ENCODE measurements at regions not wholly inside any gene's neighbourhood (a gene's known extent, or its start where the extent isn't known, plus 50 kb on each side); places are given as distances from the start of the nearest gene placed in this dataset.

GRCh38 chr9:109903515-109904138, 123.6 kb downstream of the PALM2AKAP2 start (continued):
- no peak for TF ChIP-seq ZNF652 (CRISPR knock-in tag; IDR thresholded peaks at IDR 0.05; ENCODE audit: borderline replicate concordance, low read depth)
- TF ChIP-seq RAD21 (CRISPR knock-in tag; IDR thresholded peaks at IDR 0.05): peak; percentile 82
- peak; percentile 25; the same call in 1 of the 2 replicates for TF ChIP-seq MED1 (CRISPR knock-in tag; IDR thresholded peaks at IDR 0.05)
- TF ChIP-seq ZBED4 (CRISPR knock-in tag; IDR thresholded peaks at IDR 0.05; ENCODE audit: borderline replicate concordance): no peak
- no peak for TF ChIP-seq EED (CRISPR knock-in tag; IDR thresholded peaks at IDR 0.05)
- 0 out of 2 replicates have a peak, but pooled peaks have one; percentile 21 for TF ChIP-seq GFI1 (CRISPR knock-in tag; IDR thresholded peaks at IDR 0.05; ENCODE audit: borderline replicate concordance)
- TF ChIP-seq SMAD3 (CRISPR knock-in tag; IDR thresholded peaks at IDR 0.05): no peak
- peak; percentile 89 for TF ChIP-seq STAG1 (CRISPR knock-in tag; IDR thresholded peaks at IDR 0.05)
- TF ChIP-seq ZMAT5 (CRISPR knock-in tag; IDR thresholded peaks at IDR 0.05; ENCODE audit: borderline replicate concordance, low read depth): no peak
- no peak for TF ChIP-seq MED8 (CRISPR knock-in tag; IDR thresholded peaks at IDR 0.05; ENCODE audit: insufficient replicate concordance)
- no peak for TF ChIP-seq ARNTL (CRISPR knock-in tag; IDR thresholded peaks at IDR 0.05)
- no peak for TF ChIP-seq JDP2 (CRISPR knock-in tag; IDR thresholded peaks at IDR 0.05; ENCODE audit: borderline replicate concordance)
- peak; percentile 93 for TF ChIP-seq ZNF362 (CRISPR knock-in tag; IDR thresholded peaks at IDR 0.05; ENCODE audit: borderline replicate concordance)
- TF ChIP-seq TEAD3 (CRISPR knock-in tag; optimal IDR thresholded peaks at IDR 0.05; ENCODE audit: borderline replicate concordance): peak; percentile 26
- no peak for TF ChIP-seq MBD4 (IDR thresholded peaks at IDR 0.05; ENCODE audit: borderline replicate concordance, low read length)
- no peak for TF ChIP-seq PLSCR1 (CRISPR knock-in tag; IDR thresholded peaks at IDR 0.05; ENCODE audit: borderline replicate concordance)
- TF ChIP-seq HNF4A (CRISPR knock-in tag; IDR thresholded peaks at IDR 0.05): 0 out of 2 replicates have a peak, but pooled peaks have one; percentile 12
- no peak for TF ChIP-seq GPN1 (CRISPR knock-in tag; IDR thresholded peaks at IDR 0.05; ENCODE audit: borderline replicate concordance)
- TF ChIP-seq HCFC1 (IDR thresholded peaks at IDR 0.05; ENCODE audit: low read depth, low read length): no peak
- 0 out of 2 replicates have a peak, but pooled peaks have one; percentile 23 for TF ChIP-seq ARID5B (CRISPR knock-in tag; IDR thresholded peaks at IDR 0.05)
